HG03139 (cell line): ENCODE measurements at regions not wholly inside any gene's neighbourhood (a gene's known extent, or its start where the extent isn't known, plus 50 kb on each side); places are given as distances from the start of the nearest gene placed in this dataset.

ENCODE experiments used
- ATAC-seq: cut with Tn5 transposase; IDR thresholded peaks from one replicate; pipeline ENCODE4 v1.9.1; 2021; ENCODE audit not compliant: unreplicated experiment

DNA sequence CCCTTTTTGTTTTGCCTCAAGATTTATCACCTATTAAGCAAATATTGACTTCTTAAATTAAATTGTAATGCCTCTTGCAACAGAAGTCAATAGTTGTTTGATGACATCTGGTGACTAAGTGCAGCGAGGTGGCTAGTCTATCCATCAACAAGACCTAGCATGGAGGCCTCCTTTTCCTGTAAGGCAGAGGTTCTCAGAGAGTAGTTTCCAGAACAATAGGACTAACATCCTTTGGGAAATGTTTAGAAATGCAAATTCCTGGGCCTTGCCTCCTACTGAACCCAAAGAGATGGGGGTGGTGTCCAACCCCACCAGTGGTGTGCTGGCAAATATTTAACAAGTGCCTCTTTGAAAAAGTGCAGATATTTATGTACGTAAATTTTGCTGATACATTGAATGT is 143.7 kb downstream of the SCP2D1 start:
- ATAC-seq: no peak

DNA sequence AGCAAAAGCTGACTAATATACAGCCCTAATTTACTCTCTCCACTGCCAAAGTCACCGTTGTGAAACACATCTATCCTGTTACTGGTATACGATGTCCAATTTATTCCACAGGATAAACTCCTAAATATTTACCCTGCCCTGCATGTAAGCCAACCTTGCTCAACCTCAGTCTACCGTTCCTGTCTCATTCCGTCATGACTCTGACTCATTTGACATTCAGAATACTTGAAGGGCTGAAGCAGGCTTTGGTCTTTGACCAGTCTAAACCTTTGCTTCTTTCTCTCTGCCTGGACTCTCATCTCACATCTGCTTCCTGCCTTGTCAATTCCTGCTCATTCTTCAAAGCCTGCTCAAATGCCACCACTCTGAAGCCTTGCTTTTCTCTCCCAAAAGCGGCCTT is 157.5 kb downstream of the SCP2D1 start:
- no peak for ATAC-seq

DNA sequence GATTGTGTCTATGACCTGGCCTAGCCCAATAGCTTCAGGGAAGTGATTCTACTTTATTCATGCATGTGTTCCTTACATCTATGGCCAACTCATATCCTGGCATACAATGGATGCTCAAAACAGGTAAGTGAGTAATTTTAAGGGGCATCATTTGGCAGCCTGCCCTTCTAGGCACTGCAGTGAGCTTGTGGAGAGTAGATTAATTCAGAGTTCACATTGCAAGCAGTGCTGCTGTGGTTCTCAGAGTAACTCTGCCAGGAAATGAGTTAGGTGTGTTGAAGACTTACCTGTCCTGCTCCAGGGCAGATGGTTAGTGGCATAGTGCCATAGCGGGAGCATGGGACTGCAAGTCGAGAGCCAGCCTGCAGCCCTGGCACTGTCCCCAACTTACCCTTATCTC is 158.0 kb downstream of the SCP2D1 start:
- no peak for ATAC-seq

DNA sequence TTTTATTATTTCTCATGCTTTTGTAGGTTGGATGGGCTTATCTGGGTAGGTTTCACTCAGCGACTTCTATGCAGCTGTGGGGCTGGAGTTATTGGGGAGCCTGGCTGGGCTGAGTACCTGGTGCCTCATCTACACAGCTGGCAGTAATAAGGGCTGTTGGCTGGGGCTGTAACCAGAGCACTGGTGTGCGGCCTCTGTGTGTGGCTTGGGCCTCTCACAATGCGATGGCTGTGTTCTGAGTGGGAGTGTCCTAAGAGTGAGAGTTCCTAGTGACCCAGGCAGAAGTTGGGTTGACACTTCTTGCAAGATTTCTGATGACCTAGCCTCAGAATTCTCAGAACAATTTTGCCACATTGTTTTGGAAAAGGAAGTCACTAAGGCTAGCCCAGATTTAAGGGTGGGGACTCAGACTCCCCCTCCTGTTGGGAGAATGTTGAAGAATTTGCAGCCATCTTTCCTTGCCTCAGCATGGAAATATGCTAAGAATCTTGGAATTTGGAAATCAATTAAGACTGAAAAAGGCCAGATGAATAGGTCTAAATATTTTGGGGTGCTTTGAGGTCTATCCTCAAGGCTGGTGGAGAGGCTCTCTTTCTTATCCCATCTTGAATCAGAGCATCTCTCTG is 158.8 kb downstream of the SCP2D1 start:
- ATAC-seq: no peak

DNA sequence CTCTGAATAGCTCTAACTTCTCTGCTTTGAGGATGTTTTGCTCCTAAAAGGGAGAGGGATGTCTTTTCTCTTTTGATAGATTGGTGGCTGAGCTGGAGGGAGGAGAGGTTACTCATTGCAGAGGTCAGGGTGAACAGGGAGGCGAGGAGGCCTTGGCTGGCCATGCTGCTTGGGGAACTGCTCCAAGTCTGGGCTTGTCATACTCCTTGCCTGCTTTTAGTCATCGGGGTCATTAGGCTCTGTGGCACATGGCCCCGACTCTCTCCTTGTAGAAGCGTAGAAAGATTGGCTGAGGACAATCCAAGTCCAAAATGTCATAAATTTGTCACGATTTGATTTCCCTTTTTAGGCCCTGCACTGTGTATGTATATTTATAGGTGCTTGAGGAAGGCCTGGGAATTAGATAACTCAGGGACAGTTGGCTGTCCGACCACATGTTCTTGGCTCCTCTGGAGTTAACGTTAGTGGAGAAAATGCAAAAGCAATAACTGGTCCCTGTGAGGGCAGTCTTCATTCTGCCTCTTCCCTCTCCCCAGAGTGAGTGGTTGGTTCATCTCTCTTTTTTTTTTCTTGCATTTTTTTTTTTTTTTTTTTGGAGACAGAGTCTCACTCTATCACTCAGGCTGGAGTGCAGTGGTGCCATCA is 160.1 kb downstream of the SCP2D1 start:
- ATAC-seq: no peak

DNA sequence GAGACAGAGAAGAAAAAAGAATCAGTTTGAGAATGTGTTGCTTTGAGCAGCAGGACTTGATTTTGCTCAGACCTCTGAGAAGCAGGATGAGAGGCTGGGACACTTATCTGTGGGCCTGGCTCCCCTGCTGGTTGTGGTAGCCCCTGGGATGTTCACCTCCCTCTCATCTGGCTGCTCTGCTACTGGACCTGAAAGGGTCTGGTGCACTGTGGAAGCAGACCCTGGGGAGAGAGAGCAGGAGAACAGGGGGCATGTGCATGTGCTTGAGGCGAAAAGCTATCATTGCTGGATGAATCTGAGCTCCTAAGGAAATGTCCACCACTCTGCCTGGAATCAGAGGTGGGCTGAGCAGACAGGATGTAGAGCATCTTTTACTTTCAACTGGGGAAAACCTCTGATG is 161.1 kb downstream of the SCP2D1 start:
- ATAC-seq: no peak

DNA sequence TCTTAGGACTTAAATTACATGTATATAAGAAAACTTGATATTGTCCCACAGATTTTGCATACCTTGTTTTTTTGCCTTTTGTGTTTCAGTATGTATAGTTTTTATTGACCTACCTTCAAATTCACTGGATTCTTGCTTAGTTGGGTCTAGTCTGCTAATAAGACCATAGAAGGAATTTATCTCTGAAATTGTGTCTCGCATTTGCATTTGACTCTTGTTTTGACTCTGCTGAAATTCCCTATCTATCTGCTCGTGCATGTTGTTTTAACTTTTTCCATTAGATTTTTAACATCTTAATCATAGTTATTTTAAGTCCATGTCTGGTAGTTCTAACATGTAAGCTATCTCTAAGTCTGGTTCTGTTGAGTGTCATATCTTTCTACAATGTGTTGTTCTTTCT is 163.9 kb downstream of the SCP2D1 start:
- ATAC-seq: no peak

DNA sequence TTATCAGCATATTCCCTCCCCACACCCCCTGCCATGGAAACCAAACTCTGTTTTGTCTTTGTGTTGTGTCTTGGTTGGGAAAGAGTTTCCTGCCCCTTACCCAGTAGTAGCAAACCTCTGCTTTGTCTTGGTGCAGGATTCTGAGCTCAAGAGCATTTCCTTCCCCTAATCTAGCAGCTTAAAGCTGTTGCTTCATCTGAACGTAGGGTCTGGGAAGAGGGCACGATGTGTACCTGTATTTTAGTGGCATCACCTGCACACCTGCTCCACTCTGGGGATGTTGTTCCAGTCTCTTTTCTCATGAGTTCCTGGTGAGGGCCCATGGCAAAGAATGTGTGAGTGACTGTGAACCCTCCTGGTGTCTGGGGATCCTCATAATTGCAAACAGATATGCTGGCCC is 164.7 kb downstream of the SCP2D1 start:
- ATAC-seq: no peak

DNA sequence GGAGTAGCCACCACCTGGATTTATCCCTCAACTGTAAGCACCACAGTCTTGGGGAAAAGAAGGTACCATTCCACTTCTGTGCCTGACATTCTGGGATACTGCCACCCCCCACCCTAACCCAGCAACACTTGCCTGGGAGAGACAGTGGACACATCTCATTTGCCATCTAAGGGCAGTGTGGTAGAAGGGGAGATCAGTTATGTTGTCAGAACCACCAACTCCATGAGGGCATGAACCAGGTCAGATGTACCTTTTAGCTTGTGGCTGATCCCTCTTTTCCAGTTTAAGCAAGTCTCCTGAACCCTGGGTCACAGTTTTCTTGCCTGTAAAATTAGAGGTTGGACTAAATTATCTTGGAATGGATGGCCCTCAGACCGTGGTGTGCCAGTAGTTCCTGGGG is 165.5 kb downstream of the SCP2D1 start:
- no peak for ATAC-seq

DNA sequence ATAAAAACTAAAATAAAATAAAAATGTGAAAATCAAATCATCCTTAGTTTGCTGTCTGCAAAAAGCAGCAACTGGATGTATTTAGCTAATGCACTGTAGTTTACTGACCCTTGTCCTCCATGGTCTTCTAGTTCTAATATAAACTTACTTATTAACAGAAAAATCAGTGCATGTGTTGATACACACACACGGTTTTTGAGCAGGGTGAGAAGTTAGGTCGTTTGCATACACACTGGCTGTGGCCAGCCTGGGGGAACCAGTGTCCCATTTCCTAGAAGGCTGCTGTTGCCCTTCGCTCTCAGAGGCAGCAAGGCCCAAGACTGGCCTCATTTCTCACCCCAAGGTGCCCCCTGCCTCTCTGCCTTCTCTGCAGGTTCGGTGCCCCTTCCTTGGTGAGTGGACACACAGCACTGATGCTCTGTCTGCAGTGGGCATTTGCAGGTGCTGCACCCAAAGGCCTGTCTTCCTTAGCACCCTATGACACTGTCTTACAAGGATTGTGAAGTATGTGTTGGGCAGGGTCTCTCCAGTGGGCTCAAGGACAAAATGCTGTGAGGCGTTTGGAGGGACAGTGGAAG is 168.5 kb downstream of the SCP2D1 start:
- no peak for ATAC-seq

DNA sequence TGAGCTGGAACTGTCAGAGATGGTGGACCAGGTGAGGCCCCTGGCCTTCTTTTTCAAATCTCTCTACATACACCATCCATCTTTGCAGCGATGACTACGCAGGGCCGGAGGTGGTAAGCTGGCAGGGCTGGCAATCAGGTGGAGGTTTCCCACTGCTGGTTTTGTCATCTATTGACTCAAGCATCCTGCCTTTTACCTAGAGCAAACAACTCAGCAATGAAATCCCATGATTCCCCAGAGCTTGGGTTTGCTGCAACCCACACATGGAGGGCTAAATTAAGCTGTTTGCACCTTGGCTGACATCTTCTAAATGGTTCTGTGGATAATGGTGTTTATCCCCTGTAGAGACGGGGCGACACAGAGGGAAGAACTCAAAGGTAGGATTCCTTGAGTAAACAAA is 170.2 kb downstream of the SCP2D1 start:
- ATAC-seq: no peak

DNA sequence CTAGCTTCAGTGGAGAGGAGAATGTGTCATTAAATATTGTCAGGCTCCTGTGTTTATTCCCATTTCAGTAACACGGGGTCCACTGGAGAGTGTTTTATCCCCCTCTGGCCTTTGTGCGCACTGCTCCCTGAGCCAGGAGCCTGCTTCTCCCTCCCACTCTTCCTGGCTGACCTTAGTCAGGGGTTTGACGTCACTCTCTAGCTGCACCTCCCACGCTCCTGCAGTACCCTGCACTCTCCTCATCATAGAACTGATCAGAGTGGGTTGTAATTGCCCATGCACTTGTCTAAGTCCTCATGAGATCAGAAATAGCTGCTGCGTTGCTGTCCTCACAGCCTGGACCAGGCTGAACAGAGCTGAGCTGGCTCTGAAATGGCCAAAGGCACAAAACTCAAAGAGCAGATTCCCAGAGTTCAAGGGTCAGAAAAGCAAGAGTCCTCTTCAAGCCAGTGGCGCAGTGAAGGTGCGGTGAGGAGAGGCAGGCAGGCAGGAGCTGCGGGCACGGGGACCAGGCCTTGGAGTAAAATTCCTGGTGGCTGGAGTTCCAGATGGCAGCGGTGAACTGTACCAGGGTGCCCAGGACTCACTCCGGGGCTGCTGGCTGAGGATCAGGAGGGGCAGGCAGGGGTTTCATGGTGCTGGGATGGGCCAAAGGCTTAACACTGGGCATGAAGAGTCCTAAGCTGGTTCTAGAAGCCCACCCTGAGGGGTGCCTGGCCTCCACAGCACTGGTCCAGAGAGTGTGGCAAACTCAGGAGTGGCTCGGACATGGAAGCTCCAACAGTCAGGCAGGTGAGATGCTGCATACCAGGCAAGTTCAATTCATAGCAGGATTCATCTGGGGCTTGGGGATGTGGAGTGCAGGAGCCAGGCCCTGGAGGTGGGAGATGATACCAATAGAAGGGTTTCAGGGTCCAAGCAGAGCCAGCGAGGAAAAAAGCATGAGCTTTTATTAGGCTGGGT is 170.9 kb downstream of the SCP2D1 start:
- no peak for ATAC-seq

DNA sequence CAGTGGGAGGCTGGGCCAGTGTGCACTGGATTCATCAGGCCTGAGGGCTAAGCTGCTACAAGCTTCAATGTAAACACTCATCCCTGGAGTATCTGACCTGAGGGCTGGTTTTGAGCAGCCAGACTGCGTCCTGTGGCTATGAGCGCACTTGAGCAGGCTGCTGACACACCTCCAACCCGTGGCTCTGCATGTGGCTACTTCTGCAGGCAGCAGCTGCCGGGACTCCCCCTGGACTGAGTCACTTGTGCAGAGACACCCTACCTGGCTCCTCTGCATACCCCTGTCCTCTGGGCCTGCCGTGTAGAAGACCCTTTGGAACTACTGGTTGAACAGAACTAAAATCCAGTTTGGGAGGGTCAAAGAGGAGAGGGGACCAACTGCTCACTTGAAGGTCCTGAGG is 172.0 kb downstream of the SCP2D1 start:
- ATAC-seq: no peak

DNA sequence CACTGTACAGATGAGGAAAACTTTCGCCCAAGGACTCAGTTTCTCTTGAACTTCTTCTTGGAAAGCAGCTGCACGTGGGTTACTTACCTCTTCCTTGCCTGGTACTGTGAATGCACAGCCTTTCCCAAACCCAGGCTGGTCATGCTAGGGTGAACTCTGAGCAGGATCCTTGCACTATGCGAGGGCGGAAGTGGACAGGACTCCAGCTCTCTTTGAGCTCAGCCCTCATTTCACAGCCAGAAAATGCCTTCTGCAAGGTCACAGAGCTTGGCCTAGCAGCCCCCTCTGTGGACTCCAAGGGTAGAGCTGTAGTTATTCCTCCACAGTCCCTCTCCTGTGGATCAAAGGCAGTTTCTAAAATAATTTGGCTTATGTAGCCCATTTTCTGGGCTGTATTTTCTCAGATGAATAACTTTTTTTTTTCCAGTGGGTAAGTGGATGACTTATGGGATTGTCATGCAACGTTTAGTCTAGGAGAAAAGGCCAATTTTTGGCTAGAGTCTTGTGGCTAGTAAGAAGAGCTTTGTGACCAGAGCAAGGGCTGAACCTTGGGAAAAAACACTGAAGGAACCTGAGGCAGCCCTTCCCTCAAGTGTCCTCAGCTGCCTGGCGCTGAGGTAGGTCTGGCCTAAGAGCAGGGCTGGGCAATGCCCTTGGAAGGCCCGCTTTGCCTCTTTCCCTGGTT is 172.7 kb downstream of the SCP2D1 start:
- ATAC-seq: no peak

DNA sequence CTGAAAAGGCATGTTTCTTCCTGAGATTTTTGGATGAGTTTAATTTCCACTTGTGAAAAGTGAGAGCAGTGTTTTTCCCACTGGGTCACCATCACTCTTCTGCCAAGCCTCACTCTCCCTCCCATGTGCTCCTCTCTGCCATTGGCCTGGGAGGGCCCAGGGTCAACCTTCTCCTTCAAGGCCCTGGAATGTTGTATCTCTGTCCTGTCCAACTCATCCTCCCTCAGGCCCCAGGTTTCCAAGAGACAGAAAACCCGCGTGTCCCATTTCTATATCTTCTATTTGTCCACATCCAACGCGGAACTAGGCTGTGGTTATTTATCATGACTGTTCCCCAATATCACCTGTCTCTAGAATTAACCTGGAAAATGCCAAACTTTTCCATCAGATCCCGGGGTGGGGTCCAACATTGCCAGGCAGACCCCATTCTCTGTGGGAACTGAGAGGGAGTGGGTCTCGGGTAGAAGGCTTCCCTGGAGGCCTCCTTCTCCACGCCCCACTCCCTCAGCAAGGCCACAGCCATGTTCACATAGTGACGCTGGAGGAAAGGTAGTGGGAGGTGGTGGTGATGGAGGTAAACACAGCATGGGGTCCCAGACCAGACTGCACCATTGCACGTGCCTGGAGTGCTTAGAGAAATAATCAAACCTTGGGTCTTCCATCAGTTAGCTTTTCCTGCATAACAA is 173.5 kb downstream of the SCP2D1 start:
- ATAC-seq: no peak

DNA sequence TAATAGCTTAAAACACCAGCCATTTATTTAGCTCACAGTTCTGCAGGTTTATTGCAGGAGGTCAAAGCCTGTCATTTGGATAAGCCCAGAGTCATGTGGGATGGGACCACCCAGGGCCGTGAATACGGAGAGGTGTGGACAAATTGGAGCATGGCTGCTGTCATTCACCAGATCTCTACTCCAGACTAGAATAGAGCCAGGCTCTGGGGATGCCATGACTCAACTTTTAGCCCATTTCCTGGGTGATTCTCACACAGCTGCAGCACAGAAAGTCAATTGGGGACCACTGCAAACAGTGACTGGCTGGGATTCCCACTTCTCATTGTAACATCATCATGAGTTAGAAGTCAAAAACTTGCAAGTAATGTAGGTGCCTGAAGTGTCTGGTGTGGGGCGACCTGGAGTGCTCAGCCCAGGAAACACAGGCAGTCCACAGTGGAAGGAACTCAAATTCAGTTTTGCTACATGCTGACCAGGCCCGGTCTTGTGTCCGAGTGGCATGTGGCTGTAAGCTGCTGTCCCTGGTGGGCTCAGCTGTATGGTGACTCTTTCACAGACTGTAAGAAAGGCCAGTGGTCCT is 174.3 kb downstream of the SCP2D1 start:
- ATAC-seq: no peak

DNA sequence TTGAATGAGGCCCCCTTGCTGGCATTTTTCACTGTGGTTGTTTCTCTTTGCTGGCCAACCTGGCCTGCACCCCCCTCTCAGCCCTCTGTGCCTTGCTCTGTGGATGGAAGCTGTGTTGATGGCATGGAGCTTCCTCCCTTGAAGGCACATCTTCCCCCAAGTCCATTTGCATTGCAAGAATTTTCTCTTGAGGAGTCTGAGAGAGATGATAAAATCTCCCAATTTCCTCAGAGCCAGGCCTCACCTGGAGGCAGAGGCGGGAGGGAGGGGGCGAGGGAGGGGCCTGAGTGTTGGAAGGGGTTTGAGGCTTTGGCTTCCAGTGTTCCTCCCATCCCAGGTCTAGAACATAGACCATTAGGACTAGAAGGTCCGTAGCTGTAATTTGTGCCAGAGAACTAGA is 175.1 kb downstream of the SCP2D1 start:
- ATAC-seq: no peak

DNA sequence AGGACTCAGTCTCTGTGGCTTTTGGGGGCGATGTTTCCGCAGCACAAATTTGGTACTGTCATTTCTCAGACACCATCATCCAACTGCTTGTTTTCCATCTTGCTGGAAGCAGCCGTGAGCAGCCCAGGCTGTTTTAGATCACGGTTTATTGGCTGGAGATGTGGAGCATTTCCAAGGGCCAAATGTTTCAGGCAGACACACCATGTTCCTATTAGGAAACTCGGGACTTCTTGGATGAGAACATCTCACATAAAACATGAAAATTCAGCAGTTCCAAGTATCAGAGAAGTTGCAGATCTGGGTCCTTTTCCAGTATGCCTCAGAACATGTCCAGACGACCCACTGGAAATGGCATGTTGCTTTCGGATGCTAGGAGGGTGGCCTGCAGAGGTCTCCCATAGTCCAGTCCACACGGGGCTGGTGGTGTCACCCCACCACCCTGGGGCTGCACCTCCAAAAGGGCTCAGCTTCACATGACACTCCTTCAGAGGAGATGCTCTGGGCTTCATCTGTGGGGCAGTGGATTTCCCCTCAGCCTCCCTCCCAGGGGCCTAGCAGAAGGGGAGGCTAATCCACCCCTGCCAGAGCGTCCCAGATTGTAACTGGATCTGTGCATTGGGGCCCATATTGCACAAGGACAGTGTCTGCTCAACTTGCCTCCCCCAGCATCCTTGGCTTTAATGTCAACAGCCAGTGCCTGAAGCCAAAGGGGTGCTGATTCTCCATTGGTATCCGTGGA is 176.3 kb downstream of the SCP2D1 start:
- no peak for ATAC-seq

DNA sequence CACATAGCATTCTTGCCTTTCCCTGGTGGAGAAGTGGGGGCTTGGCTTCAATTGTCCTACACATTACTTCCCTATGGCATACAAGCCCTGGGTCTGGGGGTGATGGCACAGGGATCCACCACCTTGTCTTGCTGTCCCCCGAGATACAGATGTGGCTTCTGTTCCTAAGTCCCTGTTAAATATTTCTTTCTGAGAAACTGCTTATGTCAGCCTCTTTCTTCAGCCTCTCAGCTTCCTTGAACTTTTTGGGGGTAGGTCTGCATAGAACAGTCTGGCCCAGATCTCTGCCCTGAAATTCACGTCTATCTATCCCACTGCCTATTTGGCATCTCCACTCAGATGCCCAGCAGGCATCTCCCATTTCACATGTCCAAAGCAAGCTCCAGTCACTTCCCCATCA is 177.4 kb downstream of the SCP2D1 start:
- no peak for ATAC-seq
